Stimulated activated CD4-positive, alpha-beta T cell treated with anti-CD3 and anti-CD28 coated beads, TNF-alpha, amount 100 ng/mL, for 48 hours (primary cell): ENCODE measurements at regions not wholly inside any gene's neighbourhood (a gene's known extent, or its start where the extent isn't known, plus 50 kb on each side); places are given as distances from the start of the nearest gene placed in this dataset.

Experiments
- DNase-seq, 3 donors: peaks; one replicate each; pipeline ENCODE4 v3.0.0-alpha.2; 2020; ENCODE audit warnings: low read depth in 3 of 3

DNA sequence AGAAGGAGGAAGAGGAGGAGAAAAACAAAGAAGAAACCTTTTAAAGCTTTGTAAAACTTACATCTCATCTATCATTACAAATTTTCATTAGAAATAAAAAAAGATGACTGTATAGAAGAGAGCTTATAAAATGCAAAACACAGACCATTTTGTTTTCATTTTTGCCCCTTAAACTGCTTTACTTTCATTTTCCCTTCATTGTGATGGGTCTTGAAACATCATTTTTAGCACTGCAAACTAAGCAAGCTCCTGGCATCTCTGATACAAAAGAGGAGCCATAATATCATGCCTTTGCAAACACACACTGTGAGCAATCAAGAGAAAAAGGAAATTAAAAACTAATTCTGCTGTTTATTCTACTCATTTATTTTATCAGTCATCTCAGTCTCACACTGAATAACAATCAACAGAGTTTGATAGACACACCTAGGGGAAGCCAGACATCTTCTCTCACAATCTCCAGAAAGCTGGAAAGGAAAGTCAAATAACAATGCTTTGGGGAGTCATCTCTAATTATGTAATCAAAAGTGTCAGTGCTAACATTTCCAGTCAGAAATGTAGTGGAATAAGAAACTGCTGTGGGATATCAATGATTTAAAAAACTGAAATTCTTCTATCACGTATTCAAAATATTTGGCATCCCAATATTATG lies 467.7 kb upstream of the FAT3 start:
- no peak for DNase-seq

- no peak for DNase-seq
Observed at GRCh38 chr11:91755951-91756707, 468.5 kb upstream of the FAT3 start.

DNA sequence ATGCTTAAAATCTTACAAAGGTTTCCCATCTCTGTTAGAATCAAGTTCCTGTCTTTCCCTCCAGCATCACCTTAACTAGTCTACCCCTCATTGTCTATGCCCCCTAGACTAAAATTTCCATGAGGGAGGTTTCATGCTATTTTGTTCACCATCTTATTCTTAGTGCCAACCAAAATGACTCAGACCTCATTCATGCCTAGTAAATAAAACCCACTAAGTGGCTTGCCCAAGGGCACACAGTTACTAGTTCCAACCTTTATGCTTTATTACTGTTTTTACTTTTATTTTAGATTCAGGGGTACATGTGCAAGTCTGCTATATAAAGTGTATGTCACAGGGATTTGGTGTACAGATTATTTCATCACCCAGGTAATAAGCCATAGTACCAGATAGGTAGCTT lies 469.1 kb upstream of the FAT3 start:
- DNase-seq = no peak

GRCh38 chr11:91749251-91749650 lies 475.4 kb upstream of the FAT3 start:
- no peak for DNase-seq

DNA sequence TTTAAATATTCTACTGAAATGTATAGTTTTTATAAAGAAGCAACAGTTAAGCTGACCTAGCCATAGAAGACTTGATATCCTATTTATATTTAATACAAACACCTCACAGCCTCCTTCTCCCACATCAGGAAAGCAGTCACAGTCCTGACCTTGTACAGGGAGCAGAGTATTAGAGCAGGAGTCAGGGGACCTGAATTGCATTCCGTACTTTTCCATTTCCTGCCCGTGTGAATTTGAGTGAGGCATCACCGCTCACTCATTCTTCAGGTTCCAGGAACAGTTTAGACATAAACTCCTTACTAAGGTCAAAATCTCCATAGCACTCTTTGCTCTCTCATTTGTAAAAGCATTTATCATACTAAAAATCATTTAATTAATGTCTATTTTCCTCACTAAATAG lies 482.5 kb upstream of the FAT3 start:
- DNase-seq = no peak

DNA sequence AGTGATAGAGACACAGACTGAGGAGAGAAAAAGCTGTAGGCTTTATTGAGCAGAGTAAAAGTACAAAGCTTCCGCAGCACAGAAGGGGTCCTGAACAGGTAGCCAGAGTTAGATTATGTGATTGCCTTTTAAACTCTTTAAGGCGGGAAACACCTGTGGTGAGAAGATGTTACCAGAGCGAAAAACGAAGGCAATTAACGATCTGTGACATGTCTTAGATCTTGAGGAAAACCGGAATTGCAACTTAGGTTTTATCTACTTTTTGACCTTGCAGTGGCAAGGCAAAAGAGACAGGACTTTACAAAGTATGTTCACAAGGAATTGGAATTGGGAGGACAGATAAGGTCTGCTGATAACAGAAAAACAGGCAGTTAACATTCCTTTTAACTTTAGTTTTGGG lies 493.6 kb upstream of the FAT3 start:
- DNase-seq = no peak

- DNase-seq = no peak
Observed at GRCh38 chr11:91730620-91731019, 494.0 kb upstream of the FAT3 start.

GRCh38 chr11:91730057-91730456 lies 494.6 kb upstream of the FAT3 start:
- DNase-seq = no peak

GRCh38 chr11:91717169-91717568 lies 507.4 kb upstream of the FAT3 start:
- DNase-seq = no peak

DNA sequence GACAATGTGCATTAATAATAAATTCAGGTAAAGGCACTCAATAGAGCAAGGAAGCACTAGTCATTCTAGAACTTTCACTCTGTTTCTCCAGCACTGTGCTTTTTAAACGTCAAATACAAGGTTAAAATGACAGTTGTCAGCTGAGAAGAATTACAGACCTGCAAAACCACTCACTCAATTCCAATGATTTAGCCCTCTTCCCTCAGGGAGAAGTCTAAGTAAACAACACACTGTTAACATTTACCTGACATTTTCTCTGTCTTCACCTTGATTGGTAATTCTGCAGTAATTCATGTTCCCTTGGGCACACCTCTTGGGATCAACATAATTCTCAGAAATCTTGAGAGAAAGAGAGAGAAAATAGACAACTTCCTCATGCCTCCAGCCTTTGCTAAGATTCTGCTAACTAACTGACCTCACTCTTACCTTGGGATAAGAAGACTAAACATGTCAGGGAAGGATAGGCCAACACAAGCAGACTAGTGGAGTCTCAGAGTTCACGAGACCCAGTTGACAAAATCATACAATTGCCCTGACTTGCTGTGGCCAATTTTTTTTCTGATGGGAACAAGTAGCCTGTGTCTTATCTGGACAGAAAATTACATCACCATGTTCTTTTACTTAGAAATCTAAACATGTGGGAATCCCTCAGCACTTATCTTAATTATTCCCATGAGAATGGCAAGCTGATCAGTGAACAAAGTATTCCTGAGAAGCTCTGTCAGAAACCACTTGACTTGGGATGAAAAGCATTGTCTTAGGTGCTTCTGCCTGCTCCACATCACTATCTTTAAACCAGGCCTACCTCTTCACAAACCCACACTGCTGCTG lies 516.8 kb upstream of the FAT3 start:
- DNase-seq = no peak

- DNase-seq = no peak
Observed at GRCh38 chr11:91703042-91703441, 521.6 kb upstream of the FAT3 start.

DNA sequence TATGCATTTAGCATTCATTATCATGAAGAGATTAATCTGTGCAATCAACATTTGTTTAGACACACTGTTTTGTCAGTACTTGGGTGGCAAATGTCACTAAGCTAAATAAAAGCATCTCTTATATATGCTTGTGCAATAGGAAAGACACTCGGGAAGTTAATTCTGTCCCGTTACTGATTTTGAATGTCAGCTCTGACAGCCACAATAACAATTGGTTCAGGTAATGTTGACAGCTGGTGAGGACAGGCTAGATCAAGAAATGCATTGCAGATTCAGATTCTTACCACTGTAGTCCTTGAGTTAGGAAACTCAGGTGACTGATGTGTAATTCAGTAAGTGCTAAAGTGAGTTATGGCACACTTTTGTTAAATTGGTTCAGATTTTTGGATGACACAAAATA lies 523.8 kb upstream of the FAT3 start:
- no peak for DNase-seq

DNA sequence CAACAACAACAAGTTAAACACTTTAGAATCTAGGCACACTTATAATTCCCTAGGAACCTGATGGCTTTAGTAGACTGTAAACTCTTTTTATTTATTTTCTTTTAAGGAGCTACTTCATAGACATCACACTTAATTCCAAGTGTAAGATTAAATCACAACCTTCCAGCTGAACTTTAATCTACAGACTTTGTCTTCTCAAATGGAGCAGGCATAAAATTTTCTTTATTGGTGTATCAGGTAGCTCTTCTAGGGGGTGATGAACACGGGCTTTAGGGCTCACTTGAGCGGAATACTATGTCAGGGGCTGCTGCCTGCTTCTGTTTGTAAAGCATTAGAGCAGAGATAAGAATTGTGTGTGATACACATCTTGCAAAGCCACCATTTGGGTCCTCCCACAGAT lies 525.8 kb upstream of the FAT3 start:
- no peak for DNase-seq

DNA sequence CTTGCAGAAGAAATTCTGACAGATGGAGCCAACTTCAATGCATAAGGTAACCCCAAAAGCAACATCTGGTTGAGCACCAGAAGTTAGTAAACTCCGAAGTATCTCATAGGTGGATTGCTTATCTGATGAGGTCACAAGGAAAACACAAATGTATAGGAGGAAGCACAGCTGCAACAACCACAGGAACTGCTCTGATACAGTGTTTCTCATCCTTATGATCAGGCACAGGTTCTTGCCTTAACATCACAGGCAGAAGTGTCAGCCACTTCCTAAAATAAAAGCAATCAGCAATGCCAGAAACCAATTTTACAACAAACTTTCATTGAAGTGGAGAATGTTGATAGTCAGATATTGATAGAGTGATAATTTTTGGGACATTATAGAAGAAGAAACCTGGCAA lies 530.3 kb upstream of the FAT3 start:
- DNase-seq = no peak

DNA sequence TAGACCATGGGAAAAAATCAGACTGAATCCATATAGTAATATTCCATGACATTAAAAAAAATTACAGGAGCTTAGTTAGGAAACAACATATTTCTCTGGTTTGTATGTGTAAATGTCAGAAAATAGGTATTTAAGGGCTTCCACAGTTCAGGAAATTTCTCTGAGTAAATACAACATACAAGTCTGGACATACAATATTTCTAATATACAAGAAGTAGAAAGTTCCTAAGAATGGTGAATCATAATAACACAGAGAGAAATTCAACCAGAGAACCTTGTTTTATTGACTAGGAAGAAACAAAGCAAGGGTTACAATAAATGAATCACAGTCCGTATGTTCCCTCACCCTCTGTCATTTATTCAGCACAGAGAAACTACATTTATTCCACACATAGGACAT lies 532.7 kb upstream of the FAT3 start:
- no peak for DNase-seq

DNA sequence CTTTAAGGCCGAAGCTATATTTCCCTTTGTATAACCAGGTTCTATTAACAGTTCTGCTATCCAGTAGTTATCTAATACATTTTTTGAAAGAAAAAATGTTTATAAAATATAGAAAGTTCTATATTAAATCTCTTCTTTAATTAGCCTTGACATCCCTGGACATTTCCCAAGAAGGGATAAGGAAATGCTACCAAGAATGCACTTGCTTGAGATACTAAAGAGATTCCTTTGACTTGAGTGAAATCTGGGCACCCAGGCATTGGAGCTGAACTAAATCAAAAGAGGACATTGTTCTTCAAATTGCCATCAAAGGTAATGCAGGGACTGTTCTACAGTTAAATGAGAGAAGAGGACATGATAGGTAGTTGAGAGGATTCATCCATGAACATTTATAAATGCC lies 535.9 kb upstream of the FAT3 start:
- DNase-seq = no peak

- DNase-seq = no peak
Observed at GRCh38 chr11:91686700-91687099, 537.9 kb upstream of the FAT3 start.

- no peak for DNase-seq
Observed at GRCh38 chr11:91686281-91686680, 538.3 kb upstream of the FAT3 start.

DNA sequence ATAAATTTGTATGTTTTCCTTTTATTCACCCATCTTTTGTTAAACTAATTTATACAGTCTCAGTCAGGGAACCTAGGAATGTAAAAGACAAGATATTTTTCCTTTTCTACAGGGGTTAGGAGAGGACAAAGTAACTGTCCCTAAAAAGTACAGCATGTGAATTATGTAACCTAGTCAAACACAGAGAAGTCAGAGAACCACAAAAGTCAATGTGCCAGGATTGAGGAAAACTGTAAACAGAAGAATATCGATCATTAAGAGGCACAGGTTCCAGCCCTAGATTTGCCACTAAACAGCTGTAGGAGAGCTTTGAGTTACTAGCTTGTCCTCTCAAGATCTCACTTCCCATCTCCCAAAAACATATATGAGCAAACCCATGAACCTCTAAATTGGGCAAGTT lies 550.9 kb upstream of the FAT3 start:
- DNase-seq = no peak

DNA sequence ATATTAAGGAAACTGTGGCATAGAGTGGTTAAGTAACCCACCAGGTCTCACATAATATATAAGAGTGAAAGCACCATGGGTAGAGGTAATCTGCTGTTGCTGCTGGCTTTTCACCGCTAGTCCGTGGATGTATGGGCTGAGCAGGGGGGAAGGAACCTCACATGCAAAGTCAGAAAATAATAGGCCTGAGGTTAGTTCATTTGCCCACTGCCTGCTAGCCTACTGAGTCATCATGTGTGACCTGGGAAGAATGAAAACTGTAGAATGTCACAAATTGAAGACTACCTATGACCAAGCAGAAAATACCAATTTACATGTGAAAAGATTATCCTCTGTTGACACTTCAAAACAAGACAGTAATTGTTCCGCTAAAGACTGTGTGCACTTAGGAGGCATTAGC lies 560.1 kb upstream of the FAT3 start:
- no peak for DNase-seq

- DNase-seq = no peak
Observed at GRCh38 chr11:91660036-91660435, 564.6 kb upstream of the FAT3 start.

GRCh38 chr11:91654686-91655085 lies 569.9 kb upstream of the FAT3 start:
- DNase-seq = no peak
